C4-2B (cell line): ENCODE measurements at regions not wholly inside any gene's neighbourhood (a gene's known extent, or its start where the extent isn't known, plus 50 kb on each side); places are given as distances from the start of the nearest gene placed in this dataset.
"Not testable (repeated sequence)": the region's sequence is repeated elsewhere in the genome, so short reads cannot be mapped to it uniquely, and the experiment has no call there.

Experiments used
- H3K27ac ChIP-seq: fragments of 450-650 bp; 2 replicates; pipeline ENCODE4 v1.5.1; 2017
- ZFX ChIP-seq: fragments of 450-650 bp; IDR thresholded peaks from 2 replicates; pipeline ENCODE4 v1.6.1; 2017
- TF ChIP-seq, protein P1 (sequence below): fragments of 450-650 bp; conservative IDR thresholded peaks from 2 replicates; pipeline ENCODE4 v1.5.1; 2017; ENCODE audit warnings: mild to moderate bottlenecking

DNA sequence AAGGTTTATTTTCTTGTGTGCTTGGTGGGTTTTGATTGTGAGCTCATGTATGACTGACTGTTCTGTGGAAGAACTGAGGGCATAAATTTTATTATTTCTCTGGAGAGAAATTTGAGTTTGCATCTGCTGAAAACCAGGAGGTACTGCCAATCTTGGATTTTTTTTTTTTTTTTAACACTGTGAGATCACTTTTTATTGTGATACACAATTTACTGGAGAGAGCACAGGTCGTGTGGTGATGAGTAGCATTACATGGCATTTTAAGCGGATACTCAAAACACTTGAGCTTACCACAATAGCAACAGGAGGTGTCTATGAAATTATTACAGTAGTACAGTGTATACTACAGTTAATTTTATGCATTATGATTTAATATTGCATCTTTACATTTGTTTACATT lies 237.4 kb downstream of the MFSD1 start:
- H3K27ac ChIP-seq, result no peak overlapping the region
- TF ChIP-seq ZFX, result no peak
- TF ChIP-seq, protein P1, sequence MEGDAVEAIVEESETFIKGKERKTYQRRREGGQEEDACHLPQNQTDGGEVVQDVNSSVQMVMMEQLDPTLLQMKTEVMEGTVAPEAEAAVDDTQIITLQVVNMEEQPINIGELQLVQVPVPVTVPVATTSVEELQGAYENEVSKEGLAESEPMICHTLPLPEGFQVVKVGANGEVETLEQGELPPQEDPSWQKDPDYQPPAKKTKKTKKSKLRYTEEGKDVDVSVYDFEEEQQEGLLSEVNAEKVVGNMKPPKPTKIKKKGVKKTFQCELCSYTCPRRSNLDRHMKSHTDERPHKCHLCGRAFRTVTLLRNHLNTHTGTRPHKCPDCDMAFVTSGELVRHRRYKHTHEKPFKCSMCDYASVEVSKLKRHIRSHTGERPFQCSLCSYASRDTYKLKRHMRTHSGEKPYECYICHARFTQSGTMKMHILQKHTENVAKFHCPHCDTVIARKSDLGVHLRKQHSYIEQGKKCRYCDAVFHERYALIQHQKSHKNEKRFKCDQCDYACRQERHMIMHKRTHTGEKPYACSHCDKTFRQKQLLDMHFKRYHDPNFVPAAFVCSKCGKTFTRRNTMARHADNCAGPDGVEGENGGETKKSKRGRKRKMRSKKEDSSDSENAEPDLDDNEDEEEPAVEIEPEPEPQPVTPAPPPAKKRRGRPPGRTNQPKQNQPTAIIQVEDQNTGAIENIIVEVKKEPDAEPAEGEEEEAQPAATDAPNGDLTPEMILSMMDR, result no peak

DNA sequence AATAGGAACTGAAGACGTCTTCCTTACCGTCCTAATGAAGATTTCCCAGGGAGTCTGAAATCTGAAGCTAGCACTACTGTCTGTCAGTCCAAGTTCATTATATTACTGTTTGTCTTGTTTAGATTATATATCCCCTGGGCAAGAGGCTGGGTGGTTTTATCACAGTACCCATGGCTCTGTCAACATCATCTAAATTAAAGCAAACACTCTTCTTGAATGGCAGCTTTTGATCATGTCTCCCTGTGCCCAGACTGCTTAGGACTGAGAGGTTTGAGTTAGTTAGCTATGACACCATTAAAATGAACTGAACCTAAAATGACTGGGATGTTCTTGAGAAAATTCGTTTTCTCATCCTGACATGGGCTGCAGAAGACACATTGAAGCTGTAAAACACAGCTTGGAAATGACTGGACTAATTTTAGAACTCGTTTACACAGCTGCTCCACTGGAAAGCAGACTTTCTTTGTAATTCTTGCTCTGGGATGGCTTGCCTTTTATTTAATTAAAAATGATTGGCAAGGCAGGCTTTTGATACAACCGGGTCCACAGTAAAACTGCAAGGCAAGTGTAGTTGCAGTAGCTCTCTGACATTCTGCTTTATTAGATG lies 243.5 kb downstream of the MFSD1 start:
- H3K27ac ChIP-seq, result no peak overlapping the region
- TF ChIP-seq, protein P1, result no peak
- TF ChIP-seq ZFX, result no peak

DNA sequence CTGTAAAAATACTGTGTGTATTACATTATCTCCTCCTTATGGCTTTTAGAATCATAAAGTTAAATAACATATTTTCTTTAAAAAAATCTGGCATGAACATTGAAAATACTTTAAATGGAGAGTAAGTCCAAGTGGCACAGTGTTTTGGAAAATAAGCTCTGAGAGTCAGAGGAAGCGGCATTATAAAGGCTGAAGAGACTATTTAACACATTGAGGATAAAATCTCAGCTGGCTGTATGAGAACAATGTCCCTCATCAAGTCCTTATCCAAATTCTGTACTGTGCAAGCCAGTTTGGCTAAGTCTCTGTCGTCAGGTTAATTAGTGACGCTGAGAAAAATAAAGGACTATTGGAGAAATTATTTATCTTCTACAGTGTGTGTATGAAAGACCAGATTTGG lies 245.5 kb downstream of the MFSD1 start:
- no peak overlapping the region for H3K27ac ChIP-seq

DNA sequence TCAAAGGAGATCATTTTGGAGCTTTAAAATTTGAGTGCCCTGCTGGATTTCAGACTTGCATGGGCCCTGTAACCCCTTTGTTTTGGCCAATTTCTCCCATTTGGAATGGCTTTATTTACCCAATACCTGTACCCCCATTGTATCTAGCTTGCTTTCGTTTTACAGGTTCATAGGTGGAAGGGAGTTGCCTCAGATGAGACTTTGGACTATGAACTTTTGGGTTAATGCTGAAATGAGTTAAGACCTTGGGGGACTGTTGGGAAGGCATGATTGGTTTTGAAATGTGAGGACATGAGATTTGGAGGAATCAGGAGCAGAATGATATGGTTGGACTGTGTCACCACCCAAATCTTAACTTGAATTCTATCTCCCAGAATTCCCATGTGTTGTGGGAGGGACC lies 250.6 kb downstream of the MFSD1 start:
- not testable (repeated sequence) for H3K27ac ChIP-seq

More for the DNA sequence above, 245.5 kb downstream of the MFSD1 start:
- TF ChIP-seq ZFX, result no peak
- TF ChIP-seq, protein P1, result no peak

DNA sequence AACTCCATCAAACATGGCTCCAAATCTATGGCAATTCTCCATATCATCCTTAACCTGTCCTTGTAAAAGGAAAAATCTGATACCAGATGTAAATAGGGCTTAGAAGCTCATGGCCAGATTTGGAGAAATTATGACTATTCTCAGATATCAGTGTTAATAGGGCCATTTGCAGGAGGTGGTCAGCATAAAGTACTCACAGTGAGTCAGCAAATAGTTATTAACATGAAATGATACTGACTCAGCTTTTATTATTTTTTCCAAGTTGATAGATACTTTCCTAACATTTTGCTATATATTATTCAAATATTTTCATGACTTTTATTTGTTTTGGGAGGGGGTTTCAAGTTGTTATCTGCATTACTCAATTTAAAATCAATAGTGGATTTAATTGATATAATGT lies 255.8 kb downstream of the MFSD1 start:
- no peak overlapping the region for H3K27ac ChIP-seq
- TF ChIP-seq, protein P1, result no peak

DNA sequence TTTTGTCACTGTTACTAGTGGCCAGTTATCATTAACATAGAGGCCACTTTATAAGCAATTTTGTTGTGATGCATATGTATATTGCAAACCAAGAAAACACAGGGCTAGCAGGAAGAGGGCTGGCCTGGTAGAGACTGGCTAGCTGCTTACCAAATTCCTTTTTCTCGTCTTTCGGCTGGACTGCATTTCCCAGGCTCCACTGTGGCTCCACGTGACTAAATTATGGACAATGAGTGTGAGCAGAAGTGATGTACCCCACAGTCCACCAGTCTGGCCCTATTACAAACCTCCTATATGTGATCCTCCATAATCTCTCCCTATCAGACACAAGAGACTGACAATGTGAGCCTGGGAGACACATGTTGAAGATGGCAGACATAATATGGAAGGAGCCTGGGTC lies 257.0 kb downstream of the MFSD1 start:
- TF ChIP-seq, protein P1, result no peak
- TF ChIP-seq ZFX, result no peak
- no peak overlapping the region for H3K27ac ChIP-seq

DNA sequence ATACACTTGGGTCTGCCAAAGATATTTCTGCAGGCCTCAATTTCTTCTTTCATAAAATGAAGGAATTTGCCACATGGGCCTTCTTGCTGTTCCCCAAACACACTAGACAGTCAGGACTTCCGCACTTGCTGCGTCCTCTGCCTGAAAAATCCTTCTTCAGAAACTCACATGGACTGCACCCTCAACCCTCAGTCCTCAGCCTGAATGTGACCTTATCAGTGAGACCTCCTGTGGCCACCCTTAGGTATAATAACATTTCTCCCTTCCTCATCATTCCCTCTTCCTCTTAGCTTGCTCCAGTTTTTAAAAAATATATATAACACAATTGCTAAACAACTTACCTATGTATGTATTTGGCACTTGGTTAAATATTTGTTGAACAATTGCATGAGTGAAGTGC lies 257.5 kb downstream of the MFSD1 start:
- no peak overlapping the region for H3K27ac ChIP-seq
- TF ChIP-seq ZFX, result no peak
- TF ChIP-seq, protein P1, result peak; percentile 8; the same call in 1 of the 2 replicates

DNA sequence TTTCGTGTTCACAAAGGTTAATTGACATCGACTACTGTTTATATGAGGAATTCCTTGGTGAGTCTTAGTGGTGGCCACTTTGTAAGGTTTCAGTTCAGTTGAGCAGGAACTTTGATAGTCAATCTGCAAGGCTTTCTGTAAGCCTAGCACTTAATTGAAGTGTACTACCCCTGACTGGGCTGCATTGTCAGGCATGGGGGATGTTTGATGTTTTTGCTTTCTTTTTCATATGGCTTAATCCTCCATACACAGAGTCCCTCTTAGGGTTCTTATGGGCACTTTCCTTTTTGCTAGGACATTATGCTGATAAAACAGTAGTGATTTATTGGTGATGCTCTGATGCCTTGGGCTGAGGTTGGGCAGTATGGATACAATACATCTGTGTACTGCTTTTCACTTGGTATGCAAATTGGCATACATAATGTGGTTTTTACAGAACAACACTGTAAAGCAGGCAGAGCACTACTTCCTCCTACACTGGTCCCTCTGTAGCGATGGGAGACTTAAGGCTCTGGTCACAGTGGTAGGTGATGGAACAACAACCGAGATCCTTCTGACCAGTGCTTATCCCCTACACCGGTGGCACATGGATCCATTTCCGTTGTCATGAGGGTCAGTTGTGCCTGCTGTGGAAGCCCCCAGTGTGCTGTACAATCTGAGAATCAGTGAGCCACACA lies 261.0 kb downstream of the MFSD1 start:
- H3K27ac ChIP-seq, result no peak overlapping the region
- no peak for TF ChIP-seq ZFX
- TF ChIP-seq, protein P1, result no peak
